MCF 10A (cell line): ENCODE measurements at regions not wholly inside any gene's neighbourhood (a gene's known extent, or its start where the extent isn't known, plus 50 kb on each side); places are given as distances from the start of the nearest gene placed in this dataset.
A peak's percentile ranks its signal among the peaks of the same experiment; 100 is the strongest.

Experiments used
- BruUV-seq: library from RNA; stranded (reverse); fragments of 400-500 nt; replicated peaks from 2 replicates; lab custom pipeline; 2021; lab: Mats Ljungman, UMichigan
- CTCF ChIA-PET: fragments of 300-600 bp; sonication (Branson Sonifier 250); formaldehyde crosslinking; extraction: SDS; loops from one replicate; lab custom pipeline; 2021; ENCODE audit warnings: antibody characterized with exemption, inconsistent platforms; lab: Yijun Ruan, JAX
- POLR2A ChIA-PET: fragments of 300-600, 350-650 bp; sonication (Branson Sonifier 250); formaldehyde crosslinking; extraction: SDS; loops from one replicate; lab custom pipeline; 2020; ENCODE audit warnings: antibody characterized with exemption, inconsistent platforms; lab: Yijun Ruan, JAX
- DNase-seq: peaks from one replicate; pipeline ENCODE4 v3.0.0-alpha.2; 2018; ENCODE audit not compliant: unreplicated experiment
- H3K27ac Mint-ChIP-seq: one replicate; pipeline ENCODE4 v1.8.0; 2022; ENCODE audit warnings: mild to moderate bottlenecking, low read depth, mixed read lengths; ENCODE audit not compliant: unreplicated experiment
- H3K27me3 Mint-ChIP-seq: one replicate; pipeline ENCODE4 v1.8.0; 2022; ENCODE audit warnings: mixed read lengths; ENCODE audit not compliant: insufficient read depth, unreplicated experiment
- H3K36me3 Mint-ChIP-seq: one replicate; pipeline ENCODE4 v1.8.0; 2022; ENCODE audit warnings: mild to moderate bottlenecking, moderate library complexity, mixed read lengths; ENCODE audit not compliant: insufficient read depth, unreplicated experiment
- H3K4me1 Mint-ChIP-seq: one replicate; pipeline ENCODE4 v1.8.0; 2022; ENCODE audit warnings: mixed read lengths; ENCODE audit not compliant: insufficient read depth, unreplicated experiment
- H3K4me3 Mint-ChIP-seq: one replicate; pipeline ENCODE4 v1.8.0; 2022; ENCODE audit warnings: mild to moderate bottlenecking, moderate library complexity, mixed read lengths; ENCODE audit not compliant: unreplicated experiment
- H3K9me3 Mint-ChIP-seq: one replicate; pipeline ENCODE4 v1.8.0; 2022; ENCODE audit warnings: mixed read lengths; ENCODE audit not compliant: unreplicated experiment
- intact Hi-C: fragments of 100-400 bp; cut with micrococcal nuclease; formaldehyde crosslinking; loops from 2 replicates; pipeline ENCODE4 v1.14.1; 2022
- TF ChIP-seq, protein P1 (sequence below): fragments of 200-600 bp; IDR thresholded peaks from one replicate; pipeline ENCODE4 v1.8.0; 2022; ENCODE audit warnings: antibody characterized with exemption, mild to moderate bottlenecking; ENCODE audit not compliant: unreplicated experiment

DNA sequence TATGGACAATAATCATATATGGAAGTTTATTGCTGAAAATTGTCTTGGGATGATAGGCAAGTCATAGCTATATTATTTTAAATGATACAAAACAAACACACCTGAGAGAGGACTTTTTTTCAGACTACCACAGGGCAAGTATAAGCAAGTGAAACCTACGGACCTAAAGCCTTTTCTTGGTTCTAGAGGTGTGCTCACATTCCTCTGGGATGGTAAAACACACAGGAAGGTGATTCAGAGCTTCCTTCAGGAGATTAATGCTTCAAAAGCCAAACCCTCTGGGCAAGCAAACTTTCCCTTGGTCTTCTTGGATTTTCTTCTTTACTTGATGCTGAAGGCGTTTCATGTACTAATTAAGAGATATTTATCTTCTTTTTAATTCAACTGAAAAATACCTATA, 60.1 kb upstream of the ACSL4 start:
- H3K27me3 Mint-ChIP-seq = peaks cover 40% of the 10 kb centered on the region
- peak; percentile 72 for DNase-seq
- no TSS peak for BruUV-seq
- POLR2A ChIA-PET = interaction anchor here (0.6 to 2.3 kb wide), 12 partner anchors 9 to 116 kb away, joined by 3 to 16 read pairs (median 4); partner anchors contain the start of gene ACSL4
- intact Hi-C loops = no loop called here
- no peaks in the 10 kb centered on the region for H3K9me3 Mint-ChIP-seq
- H3K4me3 Mint-ChIP-seq = no peak overlapping the region
- TF ChIP-seq, protein P1, sequence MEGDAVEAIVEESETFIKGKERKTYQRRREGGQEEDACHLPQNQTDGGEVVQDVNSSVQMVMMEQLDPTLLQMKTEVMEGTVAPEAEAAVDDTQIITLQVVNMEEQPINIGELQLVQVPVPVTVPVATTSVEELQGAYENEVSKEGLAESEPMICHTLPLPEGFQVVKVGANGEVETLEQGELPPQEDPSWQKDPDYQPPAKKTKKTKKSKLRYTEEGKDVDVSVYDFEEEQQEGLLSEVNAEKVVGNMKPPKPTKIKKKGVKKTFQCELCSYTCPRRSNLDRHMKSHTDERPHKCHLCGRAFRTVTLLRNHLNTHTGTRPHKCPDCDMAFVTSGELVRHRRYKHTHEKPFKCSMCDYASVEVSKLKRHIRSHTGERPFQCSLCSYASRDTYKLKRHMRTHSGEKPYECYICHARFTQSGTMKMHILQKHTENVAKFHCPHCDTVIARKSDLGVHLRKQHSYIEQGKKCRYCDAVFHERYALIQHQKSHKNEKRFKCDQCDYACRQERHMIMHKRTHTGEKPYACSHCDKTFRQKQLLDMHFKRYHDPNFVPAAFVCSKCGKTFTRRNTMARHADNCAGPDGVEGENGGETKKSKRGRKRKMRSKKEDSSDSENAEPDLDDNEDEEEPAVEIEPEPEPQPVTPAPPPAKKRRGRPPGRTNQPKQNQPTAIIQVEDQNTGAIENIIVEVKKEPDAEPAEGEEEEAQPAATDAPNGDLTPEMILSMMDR = no peak
- H3K4me1 Mint-ChIP-seq = peaks cover 15% of the 10 kb centered on the region
- peak overlapping the region; percentile 28 for H3K27ac Mint-ChIP-seq
- CTCF ChIA-PET = interaction anchor here (0.6 kb wide), 1 partner anchor 61 kb away, joined by 3 read pairs; no protein-coding TSS in a partner anchor
- H3K36me3 Mint-ChIP-seq = no peaks in the 10 kb centered on the region

DNA sequence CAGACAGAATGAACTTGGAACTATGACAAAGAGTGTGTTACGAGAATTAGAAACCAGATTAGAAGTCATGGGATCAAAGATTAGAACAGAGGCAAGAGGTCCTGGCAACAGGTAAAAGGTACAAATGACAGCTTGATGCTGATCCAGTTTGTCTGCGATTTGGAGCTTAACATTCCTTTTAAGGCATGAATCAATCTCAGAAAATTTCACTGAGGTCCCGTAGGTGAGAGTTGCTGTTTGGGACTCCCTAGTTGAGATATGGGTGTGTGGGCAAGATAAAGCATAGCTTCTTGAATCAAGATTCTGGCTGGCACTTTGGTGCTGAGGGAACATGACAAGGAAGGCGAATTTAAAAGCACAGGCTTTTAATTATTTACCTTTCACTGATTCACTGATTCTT, 62.6 kb upstream of the ACSL4 start:
- no peaks in the 10 kb centered on the region for H3K36me3 Mint-ChIP-seq

DNA sequence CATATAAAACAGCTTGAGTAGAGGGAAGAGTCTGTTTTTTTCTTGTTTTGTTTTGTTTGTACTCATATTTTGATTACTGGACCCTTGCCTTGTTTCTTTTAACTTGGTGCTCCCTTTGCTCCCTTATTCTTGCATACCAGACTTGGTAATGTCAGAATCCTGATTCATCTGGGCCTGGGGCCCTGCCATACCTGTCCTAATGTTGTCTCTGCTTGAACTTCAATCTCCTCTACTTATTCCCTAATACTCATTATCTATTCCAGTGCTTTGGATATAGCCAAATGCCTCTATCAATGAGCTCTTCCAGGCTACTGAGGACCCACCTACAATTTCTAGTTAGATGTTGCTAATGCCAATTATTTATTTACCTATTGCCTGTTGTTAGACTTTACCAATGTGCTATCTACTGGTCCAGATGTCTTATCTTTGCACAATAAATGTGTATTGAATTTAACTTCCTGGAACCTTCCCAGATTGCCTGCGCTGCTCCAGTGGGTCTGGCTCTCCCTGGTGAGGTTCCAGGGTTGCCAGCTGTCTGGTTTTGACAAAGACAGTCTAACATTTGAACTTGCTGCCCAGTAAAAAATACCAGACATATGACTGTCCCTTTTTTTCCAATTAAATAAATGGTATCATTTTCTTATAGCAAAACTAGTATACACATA, 64.4 kb upstream of the ACSL4 start:
- no peaks in the 10 kb centered on the region for H3K36me3 Mint-ChIP-seq
- BruUV-seq = no TSS peak
- POLR2A ChIA-PET = interaction anchor here (0.8 to 3.1 kb wide), 10 partner anchors 10 to 66 kb away, joined by 3 to 14 read pairs (median 6); partner anchors contain the start of gene ACSL4
- H3K4me3 Mint-ChIP-seq = no peak overlapping the region
- TF ChIP-seq, protein P1 = no peak
- peak; percentile 17 for DNase-seq
- peaks cover 34% of the 10 kb centered on the region for H3K27me3 Mint-ChIP-seq
- CTCF ChIA-PET = interaction anchor here (0.8 to 2.3 kb wide), 6 partner anchors 22 to 93 kb away, joined by 3 to 9 read pairs (median 4); no protein-coding TSS in a partner anchor
- no peaks in the 10 kb centered on the region for H3K9me3 Mint-ChIP-seq
- H3K4me1 Mint-ChIP-seq = peaks cover 15% of the 10 kb centered on the region
- peak overlapping the region; percentile 8 for H3K27ac Mint-ChIP-seq
- intact Hi-C loops = no loop called here

More for the DNA sequence above, 62.6 kb upstream of the ACSL4 start:
- ChIA-PET CTCF (interaction anchor here (0.6 to 2.3 kb wide), 3 partner anchors 16 to 83 kb away, joined by 3 to 9 read pairs (median 3); no protein-coding TSS in a partner anchor), POLR2A (interaction anchor here (2.2 to 3.1 kb wide), 2 partner anchors 11 to 62 kb away, joined by 13 to 14 read pairs; partner anchors contain the start of gene ACSL4)
- H3K27ac Mint-ChIP-seq = no peak overlapping the region
- intact Hi-C loops = no loop called here
- TF ChIP-seq, protein P1 = no peak
- no peaks in the 10 kb centered on the region for H3K9me3 Mint-ChIP-seq
- DNase-seq = no peak
- H3K4me1 Mint-ChIP-seq = peaks cover 15% of the 10 kb centered on the region
- BruUV-seq = no TSS peak
- no peak overlapping the region for H3K4me3 Mint-ChIP-seq
- peaks cover 35% of the 10 kb centered on the region for H3K27me3 Mint-ChIP-seq

DNA sequence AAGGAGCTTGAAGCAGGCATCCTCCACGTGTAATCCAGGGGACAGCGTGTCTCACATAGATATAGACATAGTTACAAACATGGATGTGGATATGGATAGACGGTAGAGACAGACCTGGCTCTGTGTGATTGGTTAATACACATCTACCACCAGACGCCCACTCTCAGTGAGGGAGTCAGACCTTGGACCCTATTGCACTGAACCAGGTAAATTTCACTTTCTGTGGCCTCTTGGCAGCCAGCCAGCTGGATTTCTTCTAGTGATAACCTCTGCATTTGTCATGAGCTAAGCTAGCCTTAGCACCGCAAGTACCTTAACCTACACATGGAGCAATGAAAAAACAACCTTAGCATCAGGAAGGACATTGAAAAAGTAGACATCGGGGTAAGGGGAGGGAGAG, 79.2 kb upstream of the ACSL4 start:
- intact Hi-C loops = no loop called here
- ChIA-PET POLR2A (no interaction called here), CTCF (interaction anchor here (0.6 to 0.7 kb wide), 2 partner anchors 17 to 79 kb away, joined by 3 read pairs; no protein-coding TSS in a partner anchor)
- Mint-ChIP-seq H3K9me3 (no peaks in the 10 kb centered on the region), H3K4me3 (no peak overlapping the region), H3K27ac (no peak overlapping the region), H3K36me3 (no peaks in the 10 kb centered on the region), H3K4me1 (no peaks in the 10 kb centered on the region), H3K27me3 (peaks cover 70% of the 10 kb centered on the region)
- TF ChIP-seq, protein P1 = no peak
- no TSS peak for BruUV-seq
- no peak for DNase-seq
